Activated CD4-positive, alpha-beta T cell treated with anti-CD3 and anti-CD28 coated beads, Interleukin-2, amount 50 U/mL, for 1 hour (primary cell): ENCODE measurements at regions not wholly inside any gene's neighbourhood (a gene's known extent, or its start where the extent isn't known, plus 50 kb on each side); places are given as distances from the start of the nearest gene placed in this dataset.
"Not testable (repeated sequence)": the region's sequence is repeated elsewhere in the genome, so short reads cannot be mapped to it uniquely, and the experiment has no call there.

Source experiments
- DNase-seq: peaks from one replicate; pipeline ENCODE4 v3.0.0-alpha.2; 2020

GRCh38 chr1:55544826-55545225 is 329.7 kb upstream of the USP24 start:
- no peak for DNase-seq

DNA sequence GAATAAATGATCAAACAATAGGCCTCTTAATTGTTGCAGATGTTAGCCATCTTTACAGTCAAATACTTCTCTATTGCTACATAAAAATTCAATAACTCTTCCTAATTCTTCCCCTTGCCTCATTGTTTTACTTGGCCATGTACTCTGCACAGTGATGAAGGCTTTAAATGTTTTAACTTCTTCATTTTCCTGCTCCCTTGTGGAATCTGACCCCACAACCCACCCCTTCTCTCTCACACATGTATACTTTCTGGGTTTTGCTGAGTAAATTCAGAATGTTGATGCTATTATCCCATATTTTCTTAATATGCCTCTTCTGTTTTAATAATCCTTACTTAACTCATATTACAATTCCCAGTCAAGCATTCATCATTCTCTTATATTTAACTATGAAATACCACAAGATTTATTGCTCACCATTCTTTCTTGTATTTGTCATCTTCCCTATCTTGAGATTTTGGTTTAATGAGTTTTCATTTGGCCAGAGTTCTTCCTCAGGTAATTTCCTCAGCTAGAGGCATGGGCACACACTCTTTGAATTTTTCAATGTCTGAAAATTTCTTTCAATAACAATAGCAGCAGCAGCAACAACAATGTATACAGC is 327.8 kb upstream of the USP24 start:
- DNase-seq, result no peak

DNA sequence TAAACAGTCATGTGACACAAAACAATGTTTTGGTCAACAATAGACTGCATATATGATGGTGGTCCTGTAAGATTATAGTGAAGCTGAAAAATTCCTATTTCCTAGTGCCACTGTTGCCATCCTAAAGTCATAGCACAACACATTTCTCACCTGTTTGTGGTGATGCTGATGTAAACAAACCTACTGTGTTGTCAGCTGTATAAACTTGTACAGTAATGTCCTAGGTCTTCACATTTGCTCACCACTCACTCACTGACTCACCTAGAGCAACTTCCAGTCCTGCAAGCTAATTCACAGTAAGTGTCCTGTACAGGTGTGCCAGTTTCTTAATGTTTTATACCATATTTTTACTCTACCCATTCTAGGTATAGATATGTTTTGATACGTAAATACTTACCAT is 326.1 kb upstream of the USP24 start:
- DNase-seq, result no peak

- no peak for DNase-seq
Observed at GRCh38 chr1:55539652-55540512, 324.7 kb upstream of the USP24 start.

DNA sequence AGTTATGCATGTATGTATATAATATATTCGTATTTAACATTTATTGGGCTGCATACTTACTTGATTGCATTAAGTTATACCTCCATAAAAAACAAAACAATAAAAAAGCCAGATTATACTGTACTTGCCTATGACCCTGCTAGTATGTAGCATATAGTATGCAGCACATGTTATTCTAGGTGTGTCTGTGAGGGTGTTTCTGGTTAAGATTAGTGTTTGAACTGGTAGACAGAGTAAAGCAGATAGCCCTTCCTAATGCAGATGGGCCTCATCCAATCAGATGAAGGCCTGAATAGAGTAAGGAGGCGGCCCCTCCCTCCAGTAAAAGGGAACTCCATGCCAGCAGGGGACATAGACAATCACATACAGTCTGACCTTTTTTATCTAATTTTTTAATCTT is 323.3 kb upstream of the USP24 start:
- DNase-seq, result no peak

DNA sequence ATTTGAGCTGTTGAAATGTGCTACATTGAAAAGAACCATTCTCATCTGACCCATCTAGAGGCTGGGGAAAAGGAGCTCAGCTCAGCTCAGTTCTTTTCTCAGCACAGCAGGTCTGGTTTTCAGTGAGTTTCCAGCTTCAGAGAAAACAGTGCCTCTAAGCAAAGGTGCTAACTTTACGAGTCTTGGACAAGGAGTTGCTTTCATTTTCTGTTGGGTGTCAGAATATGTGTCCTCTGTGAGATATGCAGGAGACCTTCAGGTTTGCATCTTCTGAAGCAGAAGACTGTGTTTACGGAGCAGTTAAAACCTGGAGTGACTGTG is 321.3 kb upstream of the USP24 start:
- DNase-seq, result no peak

DNA sequence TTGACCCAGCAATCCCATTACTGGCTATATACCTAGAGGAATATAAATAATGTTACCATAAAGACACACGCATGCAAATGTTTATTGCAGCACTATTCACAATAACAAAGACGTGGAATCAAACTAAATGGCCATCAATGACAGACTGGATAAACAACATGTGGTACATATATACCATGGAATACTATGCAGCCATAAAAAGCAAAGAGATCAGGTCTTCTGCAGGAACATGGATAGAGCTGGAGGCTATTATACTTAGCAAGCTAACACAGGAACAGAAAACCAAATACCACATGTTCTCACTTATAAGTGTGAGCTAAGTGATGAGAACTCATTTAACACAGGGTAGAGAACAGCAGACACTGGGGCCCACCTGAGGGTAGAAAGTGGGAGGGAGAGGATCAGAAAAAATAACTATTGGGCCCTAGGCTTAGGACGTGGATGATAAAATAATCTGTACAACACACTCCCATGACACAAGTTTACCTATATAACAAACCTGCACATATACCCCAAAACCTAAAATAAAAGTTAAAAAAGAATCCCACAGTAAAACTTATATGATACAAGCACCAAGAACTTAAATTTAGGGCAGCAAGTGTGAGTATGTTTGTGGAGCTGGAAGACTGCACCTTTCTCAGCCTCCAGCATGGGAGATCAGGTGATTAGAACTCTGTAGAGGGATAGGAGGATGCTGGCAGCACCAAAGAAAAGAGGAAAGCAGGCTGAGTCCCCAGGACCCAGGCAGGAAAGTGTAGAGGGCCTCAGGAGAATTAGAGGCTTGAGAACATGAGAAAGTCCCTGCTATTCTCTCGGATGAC is 320.8 kb upstream of the USP24 start:
- DNase-seq, result no peak

DNA sequence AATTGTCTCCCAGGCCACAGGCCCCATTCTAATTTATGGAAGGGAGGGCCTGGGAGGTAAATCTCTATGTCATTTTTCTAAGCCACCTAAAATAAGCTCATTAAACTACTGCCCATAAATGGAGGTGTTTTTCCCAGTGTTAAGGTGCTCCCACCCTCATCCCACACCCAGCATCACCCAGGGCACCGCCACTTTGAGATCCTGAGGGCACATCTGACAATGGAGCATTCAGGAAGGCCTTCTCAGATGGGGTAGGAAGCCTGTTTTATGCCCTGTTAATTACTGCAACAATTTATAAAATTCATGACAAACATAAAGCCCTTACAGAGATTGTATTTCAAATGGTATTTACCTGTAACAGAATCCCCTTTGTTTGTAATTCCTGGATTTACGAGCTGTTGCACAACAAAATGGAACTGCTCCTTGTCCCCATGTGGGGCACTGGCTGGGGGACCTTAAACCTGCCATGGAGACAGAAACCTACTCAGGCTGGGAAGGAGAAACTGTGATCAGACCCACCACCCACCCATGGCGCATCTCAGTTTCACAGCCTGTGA is 319.5 kb upstream of the USP24 start:
- DNase-seq, result no peak

DNA sequence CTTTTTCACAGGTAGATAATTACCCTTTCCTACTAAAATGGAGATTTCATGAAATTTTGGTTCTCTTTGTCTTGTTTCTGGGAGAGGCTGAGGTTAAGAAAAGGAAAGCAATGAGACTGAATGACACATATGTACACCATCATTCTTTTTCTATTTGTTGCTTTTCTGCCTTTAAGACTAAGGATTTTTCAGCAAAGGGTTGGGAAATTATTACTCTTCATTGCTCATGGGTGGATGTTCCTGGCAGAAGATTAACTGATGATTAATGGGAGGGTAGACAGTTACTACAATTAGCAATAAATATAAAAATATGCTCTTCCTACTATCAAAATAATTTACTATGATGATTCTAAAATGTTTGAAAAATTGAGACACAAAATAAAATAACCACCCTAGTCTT is 316.5 kb upstream of the USP24 start:
- no peak for DNase-seq

GRCh38 chr1:55530749-55531478 is 315.8 kb upstream of the USP24 start:
- no peak for DNase-seq

GRCh38 chr1:55529017-55529416 is 313.9 kb upstream of the USP24 start:
- no peak for DNase-seq

GRCh38 chr1:55527831-55528230 is 312.7 kb upstream of the USP24 start:
- no peak for DNase-seq

- no peak for DNase-seq
Observed at GRCh38 chr1:55526716-55527115, 311.6 kb upstream of the USP24 start.

GRCh38 chr1:55524006-55524405 is 308.8 kb upstream of the USP24 start:
- DNase-seq, result no peak

- DNase-seq, result no peak
Observed at GRCh38 chr1:55522982-55523381, 307.8 kb upstream of the USP24 start.

GRCh38 chr1:55522353-55522903 is 307.3 kb upstream of the USP24 start:
- no peak for DNase-seq

GRCh38 chr1:55520861-55521260 is 305.7 kb upstream of the USP24 start:
- no peak for DNase-seq

GRCh38 chr1:55519937-55520683 is 304.9 kb upstream of the USP24 start:
- no peak for DNase-seq

DNA sequence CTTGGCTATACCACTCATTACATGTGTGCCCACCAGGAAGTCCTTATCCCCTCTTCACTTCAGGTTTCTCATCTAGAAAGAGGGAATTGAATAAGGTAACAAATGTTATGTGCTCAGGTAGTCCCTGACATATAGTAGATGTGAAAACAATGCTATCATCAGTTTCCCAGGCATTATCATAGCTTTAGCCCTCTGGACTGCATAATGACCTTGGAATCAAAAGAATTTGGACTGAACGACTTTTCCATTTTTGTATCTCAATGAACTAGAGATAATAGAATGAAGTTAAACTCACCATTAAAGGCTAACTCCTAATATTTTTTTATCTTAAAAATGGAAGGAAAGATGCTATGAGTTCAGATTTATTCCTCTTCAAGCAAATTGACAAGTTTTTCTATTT is 304.1 kb upstream of the USP24 start:
- no peak for DNase-seq

- DNase-seq, result no peak
Observed at GRCh38 chr1:55517036-55517435, 301.9 kb upstream of the USP24 start.

DNA sequence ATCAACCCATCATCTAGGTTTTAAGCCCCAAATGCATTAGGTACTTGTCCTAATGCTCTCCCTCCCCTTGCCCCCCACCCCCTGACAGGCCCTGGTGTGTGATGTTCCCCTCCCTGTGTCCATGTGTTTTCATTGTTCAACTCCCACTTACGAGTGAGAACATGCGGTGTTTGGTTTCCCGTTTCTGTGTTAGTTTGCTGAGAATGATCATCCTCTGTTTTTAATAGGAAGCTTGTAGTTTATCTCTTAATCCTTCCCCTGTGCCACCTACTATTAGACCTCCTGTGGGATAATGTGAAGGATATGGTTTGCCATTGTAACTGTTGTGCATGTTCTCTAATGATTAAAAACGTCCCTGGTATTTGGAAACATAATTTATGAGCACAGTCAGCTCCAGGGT is 299.4 kb upstream of the USP24 start:
- DNase-seq, result not testable (repeated sequence)

GRCh38 chr1:55512466-55512865 is 297.3 kb upstream of the USP24 start:
- DNase-seq, result no peak
